ENCODE measurements at regions not wholly inside any gene's neighbourhood (a gene's known extent, or its start where the extent isn't known, plus 50 kb on each side); places are given as distances from the start of the nearest gene placed in this dataset.

GRCh38 chrX:42027367-42028000 lies 104.1 kb upstream of the CASK start:
- H3K9ac ChIP-seq (ENCODE audit: low read length) = no peak overlapping the region
- H3K27me3 ChIP-seq (ENCODE audit: insufficient read depth, low read length) = no peaks in the 10 kb centered on the region
- TF ChIP-seq REST (IDR thresholded peaks at IDR 0.05; ENCODE audit: low read depth) (no peak), ELF1 (IDR thresholded peaks at IDR 0.05; ENCODE audit: borderline replicate concordance, low read depth) (no peak), CBX3 (IDR thresholded peaks at IDR 0.05; ENCODE audit: low read depth) (no peak), SRF (IDR thresholded peaks at IDR 0.05; ENCODE audit: low read depth) (no peak), SIN3A (IDR thresholded peaks at IDR 0.05; ENCODE audit: low read depth) (no peak), ZFX (IDR thresholded peaks at IDR 0.05) (no peak), EZH2 (IDR thresholded peaks at IDR 0.05) (no peak), TCF7L2 (IDR thresholded peaks at IDR 0.05; ENCODE audit: borderline replicate concordance, extremely low read depth, insufficient read depth, insufficient read length) (no peak), YY1 (IDR thresholded peaks at IDR 0.05; ENCODE audit: extremely low read depth, insufficient replicate concordance, low read depth, low read length) (no peak), SP1 (IDR thresholded peaks at IDR 0.05; ENCODE audit: low read depth) (no peak), CTCF (IDR thresholded peaks at IDR 0.05 in 2 of 3, conservative IDR thresholded peaks at IDR 0.05 in 1 of 3; ENCODE audit: borderline replicate concordance in 1 of 3, insufficient read depth in 1 of 3, low read depth in 2 of 3, low read length in 2 of 3) (no peak), RAD21 (IDR thresholded peaks at IDR 0.05; ENCODE audit: low read depth) (no peak)
- H2AFZ ChIP-seq (ENCODE audit: low read depth, low read length, poor library complexity, severe bottlenecking) = no peak overlapping the region
- intact Hi-C loops (cut with micrococcal nuclease) = no loop called here
- no peak overlapping the region for H3K4me2 ChIP-seq (ENCODE audit: low read length)
- no TSS peak for BruUV-seq (replicated peaks)
- CTCF ChIA-PET = no interaction called here
- H4K20me1 ChIP-seq (ENCODE audit: insufficient read depth) = no peaks in the 10 kb centered on the region
- no peak overlapping the region for H3K4me3 ChIP-seq (replicated peaks in 1 of 2; ENCODE audit: low read depth in 1 of 2, low read length in 2 of 2)
- no peaks in the 10 kb centered on the region for H3K79me2 ChIP-seq (ENCODE audit: insufficient read depth, low read length)
- RAD21 ChIA-PET (ENCODE audit: low non-redundant PET in 1 of 2, low total read pairs in 2 of 2, uncharacterized antibody in 2 of 2, unreplicated experiment in 2 of 2) = no interaction called here
- POLR2A ChIA-PET = no interaction called here
- H3K27ac ChIP-seq (ENCODE audit: low read depth, low read length) = no peak overlapping the region
- DNase-seq (ENCODE audit: low read depth, low spot score) (no peak), ATAC-seq (no peak)
- no peaks in the 10 kb centered on the region for H3K4me1 ChIP-seq (ENCODE audit: control insufficient read depth in 1 of 2, insufficient read depth in 2 of 2, low read length in 2 of 2)
- no peaks in the 10 kb centered on the region for H3K9me3 ChIP-seq (ENCODE audit: control insufficient read depth in 1 of 2, insufficient read depth in 1 of 2, low read depth in 1 of 2, low read length in 2 of 2)
- H3K36me3 ChIP-seq (ENCODE audit: control insufficient read depth in 1 of 2, insufficient read depth in 2 of 2, low read length in 2 of 2) = no peaks in the 10 kb centered on the region
- no peaks in the 10 kb centered on the region for H3K9me2 ChIP-seq (ENCODE audit: insufficient read depth)

Measured in HCT116 (cell line).